ENCODE measurements at regions not wholly inside any gene's neighbourhood (a gene's known extent, or its start where the extent isn't known, plus 50 kb on each side); places are given as distances from the start of the nearest gene placed in this dataset.

GRCh38 chr14:38752750-38753149 lies 350.3 kb downstream of the SEC23A start:
- WGBS, 2 donors: 86% methylated on average over 3 of the region's 3 CpGs
- H3K4me3 ChIP-seq: no peak overlapping the region
- H3K4me1 ChIP-seq: no peaks in the 10 kb centered on the region
- DNase-seq (no peak), ATAC-seq (no peak)
- no peaks in the 10 kb centered on the region for H3K36me3 ChIP-seq
- intact Hi-C loops (cut with DNase I): no loop called here
- no peak overlapping the region for H3K27ac ChIP-seq
- H3K9me3 ChIP-seq: peaks cover 0 to 20% (median 0%) of the 10 kb centered on the region in 11 donors
- H3K27me3 ChIP-seq: no peaks in the 10 kb centered on the region
- no peak for TF ChIP-seq CTCF (IDR thresholded peaks at IDR 0.05)

- Histone ChIP-seq H3K27me3 (no peaks in the 10 kb centered on the region), H3K9me3 (peaks cover 0 to 20% (median 0%) of the 10 kb centered on the region in 11 donors), H3K27ac (no peak overlapping the region), H3K4me3 (no peak overlapping the region), H3K36me3 (no peaks in the 10 kb centered on the region), H3K4me1 (no peaks in the 10 kb centered on the region)
- 73 to 79% methylated on average over 2 of the region's 2 CpGs for WGBS, 2 donors
- DNase-seq (no peak), ATAC-seq (no peak)
- TF ChIP-seq CTCF (IDR thresholded peaks at IDR 0.05): no peak
- intact Hi-C loops (cut with DNase I): no loop called here
Observed at GRCh38 chr14:38752341-38752740, 350.7 kb downstream of the SEC23A start.

- TF ChIP-seq CTCF (IDR thresholded peaks at IDR 0.05): no peak
- ATAC-seq: no peak
- intact Hi-C loops (cut with DNase I): no loop called here
Observed at GRCh38 chr14:38751459-38751858, 351.6 kb downstream of the SEC23A start.

GRCh38 chr14:38749936-38750335 lies 353.1 kb downstream of the SEC23A start:
- Histone ChIP-seq H3K4me1 (no peaks in the 10 kb centered on the region), H3K27me3 (no peaks in the 10 kb centered on the region), H3K4me3 (no peak overlapping the region), H3K9me3 (peaks cover 0 to under 1% (median 0%) of the 10 kb centered on the region in 11 donors), H3K27ac (no peak overlapping the region), H3K36me3 (no peaks in the 10 kb centered on the region)
- no peak for ATAC-seq
- TF ChIP-seq CTCF (IDR thresholded peaks at IDR 0.05): no peak
- DNase-seq: no peak
- WGBS, 2 donors: 81 to 85% methylated on average over 3 of the region's 3 CpGs
- intact Hi-C loops (cut with DNase I): no loop called here

More at GRCh38 chr14:38751459-38751858, 351.6 kb downstream of the SEC23A start:
- Histone ChIP-seq H3K4me1 (no peaks in the 10 kb centered on the region), H3K36me3 (no peaks in the 10 kb centered on the region), H3K9me3 (peaks cover 0 to 15% (median 0%) of the 10 kb centered on the region in 11 donors), H3K27me3 (no peaks in the 10 kb centered on the region), H3K27ac (no peak overlapping the region), H3K4me3 (no peak overlapping the region)
- no peak for DNase-seq

GRCh38 chr14:38745861-38746260 lies 357.2 kb downstream of the SEC23A start:
- no peaks in the 10 kb centered on the region for H3K27me3 ChIP-seq
- intact Hi-C loops (cut with DNase I): no loop called here
- H3K27ac ChIP-seq: no peak overlapping the region
- no peak overlapping the region for H3K4me3 ChIP-seq
- DNase-seq: no peak
- no peaks in the 10 kb centered on the region for H3K9me3 ChIP-seq
- no peak for TF ChIP-seq CTCF (IDR thresholded peaks at IDR 0.05)
- H3K4me1 ChIP-seq: no peaks in the 10 kb centered on the region
- no peak for ATAC-seq
- no peaks in the 10 kb centered on the region for H3K36me3 ChIP-seq
- 26 to 37% methylated on average over 1 of the region's 1 CpG for WGBS, 2 donors

Data from heart right ventricle (tissue), 16 donors.